IMR-90 (cell line): ENCODE measurements at regions not wholly inside any gene's neighbourhood (a gene's known extent, or its start where the extent isn't known, plus 50 kb on each side); places are given as distances from the start of the nearest gene placed in this dataset.

Experiments
- BHLHE40 ChIP-seq: fragments of 150-350 bp; IDR thresholded peaks from 2 replicates; pipeline ENCODE4 v1.6.1; 2016; ENCODE audit warnings: mild to moderate bottlenecking, low read depth, low read length
- CHD1 ChIP-seq: IDR thresholded peaks from 2 replicates; pipeline ENCODE4 v1.6.1; 2012; ENCODE audit warnings: low read depth, low read length, improper control_type of control experiment
- CTCF ChIP-seq: conservative IDR thresholded peaks from 2 replicates; pipeline ENCODE4 v1.5.1; 2012; ENCODE audit warnings: mild to moderate bottlenecking, low read depth, low read length, improper control_type of control experiment
- MAFK ChIP-seq: IDR thresholded peaks from 2 replicates; pipeline ENCODE4 v1.6.1; 2012; ENCODE audit warnings: low read depth, low read length, improper control_type of control experiment
- MXI1 ChIP-seq: IDR thresholded peaks from 2 replicates; pipeline ENCODE4 v1.6.1; 2012; ENCODE audit warnings: low read depth, mild to moderate bottlenecking, low read length, moderate library complexity, borderline replicate concordance
- POLR2A ChIP-seq: IDR thresholded peaks from 2 replicates; pipeline ENCODE4 v1.6.1; 2012; ENCODE audit warnings: mild to moderate bottlenecking, low read depth, low read length
- RCOR1 ChIP-seq: IDR thresholded peaks from 2 replicates; pipeline ENCODE4 v1.6.1; 2012; ENCODE audit warnings: mild to moderate bottlenecking, low read length, improper control_type of control experiment; ENCODE audit not compliant: insufficient replicate concordance
- SMC3 ChIP-seq: fragments of 150-350 bp; IDR thresholded peaks from 2 replicates; pipeline ENCODE4 v1.6.1; 2016; ENCODE audit warnings: low read depth, mild to moderate bottlenecking, antibody characterized with exemption, low read length, moderate library complexity

GRCh38 chr9:87107072-87107471 lies 159.8 kb upstream of the GAS1 start:
- TF ChIP-seq BHLHE40: no peak
- TF ChIP-seq POLR2A: no peak
- no peak for TF ChIP-seq CTCF
- TF ChIP-seq SMC3: no peak
- TF ChIP-seq MXI1: no peak
- TF ChIP-seq MAFK: no peak
- no peak for TF ChIP-seq RCOR1
- TF ChIP-seq CHD1: no peak
